B cell (primary cell): ENCODE measurements at regions not wholly inside any gene's neighbourhood (a gene's known extent, or its start where the extent isn't known, plus 50 kb on each side); places are given as distances from the start of the nearest gene placed in this dataset.

Experiments used
- ATAC-seq: fragments of 200-7000 bp; cut with Tn5 transposase; one replicate; pipeline ENCODE4 v1.10.0; 2021; ENCODE audit warnings: low read depth, mild to moderate bottlenecking, moderate number of reproducible peaks, moderate library complexity
- CTCF ChIA-PET: fragments of 350-600 bp; sonication (Branson Sonifier 250); formaldehyde crosslinking; loops from one replicate; lab custom pipeline; 2021; ENCODE audit warnings: antibody characterized with exemption, inconsistent platforms; lab: Charles Lee
- POLR2A ChIA-PET: fragments of 350-600 bp; sonication (Branson Sonifier 250); formaldehyde crosslinking; loops from one replicate; lab custom pipeline; 2021; ENCODE audit warnings: antibody characterized with exemption; lab: Charles Lee
- DNase-seq: peaks from one replicate; pipeline ENCODE4 v3.0.0; 2013
- H2AFZ ChIP-seq: 2 replicates; pipeline ENCODE4 v1.6.1; 2012; ENCODE audit warnings: mild to moderate bottlenecking, low read depth, low read length; ENCODE audit not compliant: insufficient read depth, poor library complexity, severe bottlenecking
- H3K27ac ChIP-seq, 2 donors: 1 replicate in 1 of 2; 2 replicates in 1 of 2; pipeline ENCODE4 v1.5.1; 2012 to 2013; ENCODE audit warnings: low read length in 2 of 2, mild to moderate bottlenecking in 2 of 2, moderate library complexity in 1 of 2
- H3K27me3 ChIP-seq, 4 experiments: fragments of 200-600 bp in 1 of 4; sonication (generic) in 1 of 4; replicated peaks in 1 of 4; 1 replicate in 2 of 4; 2 replicates in 2 of 4; pipeline versions ENCODE4 v1.6.1 to v1.7.0; 2013 to 2016; ENCODE audit warnings: low read length in 3 of 4, mild to moderate bottlenecking in 2 of 4, mixed read lengths in 1 of 4, moderate library complexity in 1 of 4; ENCODE audit not compliant: insufficient read depth in 4 of 4, control insufficient read depth in 3 of 4; ENCODE audit errors: control extremely low read depth in 1 of 4
- H3K36me3 ChIP-seq, 2 experiments: replicated peaks in 1 of 2; 1 replicate in 1 of 2; 2 replicates in 1 of 2; pipeline versions ENCODE4 v1.6.1 to v1.7.1; 2013; ENCODE audit warnings: low read length in 1 of 2; ENCODE audit not compliant: insufficient read depth in 2 of 2, control insufficient read depth in 1 of 2; ENCODE audit errors: control extremely low read depth in 1 of 2, extremely low read depth in 1 of 2
- H3K4me1 ChIP-seq, 2 donors: fragments of 200-600 bp in 1 of 2; sonication (generic) in 1 of 2; 1 replicate in 1 of 2; 2 replicates in 1 of 2; pipeline versions ENCODE4 v1.5.1 to v1.6.1; 2013 to 2017; ENCODE audit warnings: low read length in 2 of 2; ENCODE audit not compliant: control insufficient read depth in 2 of 2, insufficient read depth in 2 of 2
- H3K4me2 ChIP-seq: replicated peaks from 2 replicates; pipeline ENCODE3; 2012; ENCODE audit warnings: mild to moderate bottlenecking, low read depth, low read length; ENCODE audit not compliant: poor library complexity, severe bottlenecking
- H3K4me3 ChIP-seq, 5 experiments: fragments of 200-600 bp in 1 of 5; sonication (generic) in 1 of 5; 1 replicate in 3 of 5; 2 replicates in 2 of 5; pipeline versions ENCODE4 v1.5.1 to v1.7.0; 2011 to 2016; ENCODE audit warnings: low read length in 4 of 5, mild to moderate bottlenecking in 4 of 5, low read depth in 2 of 5, control low read depth in 1 of 5, moderate library complexity in 1 of 5; ENCODE audit not compliant: insufficient read depth in 1 of 5; ENCODE audit errors: control extremely low read depth in 1 of 5, extremely low read depth in 1 of 5
- H3K79me2 ChIP-seq: fragments of 200-600 bp; sonication (generic); one replicate; pipeline ENCODE4 v1.6.0; 2016; ENCODE audit warnings: low read length; ENCODE audit not compliant: control insufficient read depth, insufficient read depth
- H3K9ac ChIP-seq: fragments of 200-600 bp; sonication (generic); 2 replicates; pipeline ENCODE4 v1.6.1; 2017; ENCODE audit warnings: mild to moderate bottlenecking, low read length, moderate library complexity
- H3K9me3 ChIP-seq, 3 donors: one replicate each; pipeline versions ENCODE4 v1.6.1 to v1.7.1; 2013; ENCODE audit warnings: low read length in 2 of 3; ENCODE audit not compliant: control insufficient read depth in 2 of 3, insufficient read depth in 1 of 3; ENCODE audit errors: control extremely low read depth in 1 of 3
- H4K20me1 ChIP-seq: 2 replicates; pipeline ENCODE4 v1.6.0; 2012; ENCODE audit warnings: mild to moderate bottlenecking, low read length; ENCODE audit not compliant: insufficient read depth, control insufficient read depth, poor library complexity, severe bottlenecking
- H3K27ac Mint-ChIP-seq: one replicate; pipeline ENCODE4 v1.8.0; 2021; ENCODE audit warnings: mixed read lengths
- H3K27me3 Mint-ChIP-seq: one replicate; pipeline ENCODE4 v1.8.0; 2021; ENCODE audit warnings: mixed read lengths
- H3K4me1 Mint-ChIP-seq: one replicate; pipeline ENCODE4 v1.8.0; 2021; ENCODE audit warnings: mixed read lengths
- H3K4me3 Mint-ChIP-seq: one replicate; pipeline ENCODE4 v1.8.0; 2021; ENCODE audit warnings: mixed read lengths
- H3K9me3 Mint-ChIP-seq: one replicate; pipeline ENCODE4 v1.8.0; 2022; ENCODE audit warnings: mixed read lengths; ENCODE audit not compliant: insufficient read depth
- CTCF ChIP-seq: fragments of 200-600 bp; IDR thresholded peaks from one replicate; pipeline ENCODE4 v1.8.0; 2022; ENCODE audit warnings: antibody characterized with exemption, mild to moderate bottlenecking
- EZH2 ChIP-seq: IDR thresholded peaks from 2 replicates; pipeline ENCODE4 v1.6.1; 2012; ENCODE audit warnings: borderline replicate concordance, low read depth, mild to moderate bottlenecking, moderate library complexity, low read length; ENCODE audit not compliant: insufficient read depth, poor library complexity, severe bottlenecking
- WGBS: methylation state at CpG from one replicate; pipeline ENCODE4 v1.1.5; 2013; ENCODE audit warnings: missing lambda C conversion rate; ENCODE audit not compliant: insufficient coverage; 5-methylcytosine and 5-hydroxymethylcytosine counted together
- intact Hi-C: fragments of 100-400 bp; cut with micrococcal nuclease; formaldehyde crosslinking; loops from one replicate; pipeline ENCODE4 v1.10.0; 2022

- TF ChIP-seq EZH2 (no peak), CTCF (no peak)
- POLR2A ChIA-PET, result no interaction called here
- DNase-seq (no peak), ATAC-seq (no peak)
- H3K27me3 ChIP-seq, result peaks cover 0 to 5% (median 0%) of the 10 kb centered on the region in 4 experiments
- no peak overlapping the region for H3K27ac Mint-ChIP-seq
- no peaks in the 10 kb centered on the region for H3K4me1 ChIP-seq
- CTCF ChIA-PET, result interaction anchor here (0.8 kb wide), 1 partner anchor 23 kb away, joined by 3 read pairs; no protein-coding TSS in a partner anchor
- no peaks in the 10 kb centered on the region for H3K9me3 ChIP-seq
- H2AFZ ChIP-seq, result no peak overlapping the region
- H3K4me3 Mint-ChIP-seq, result no peak overlapping the region
- no peak overlapping the region for H3K9ac ChIP-seq
- H3K4me3 ChIP-seq, result no peak overlapping the region
- intact Hi-C loops, result no loop called here
- no peaks in the 10 kb centered on the region for H4K20me1 ChIP-seq
- 100% methylated on average over 1 of the region's 4 CpGs for WGBS
- peaks cover 2% of the 10 kb centered on the region for H3K27me3 Mint-ChIP-seq
- H3K4me1 Mint-ChIP-seq, result no peaks in the 10 kb centered on the region
- no peaks in the 10 kb centered on the region for H3K9me3 Mint-ChIP-seq
- no peak overlapping the region for H3K27ac ChIP-seq
- no peaks in the 10 kb centered on the region for H3K36me3 ChIP-seq
- H3K79me2 ChIP-seq, result no peaks in the 10 kb centered on the region
- H3K4me2 ChIP-seq, result no peak overlapping the region
These were observed 62.4 kb upstream of the BMAL1 start for GRCh38 chr11:13215149-13215548.

GRCh38 chr11:13216019-13216710, 61.4 kb upstream of the BMAL1 start:
- H3K9ac ChIP-seq, result no peak overlapping the region
- H3K27ac Mint-ChIP-seq, result no peak overlapping the region
- peaks cover 0 to 5% (median 0%) of the 10 kb centered on the region in 4 experiments for H3K27me3 ChIP-seq
- no peaks in the 10 kb centered on the region for H3K4me1 Mint-ChIP-seq
- H3K36me3 ChIP-seq, result no peaks in the 10 kb centered on the region
- no peak overlapping the region for H3K27ac ChIP-seq
- no peaks in the 10 kb centered on the region for H3K9me3 ChIP-seq
- H3K4me3 Mint-ChIP-seq, result no peak overlapping the region
- WGBS, result 87% methylated on average over 8 of the region's 8 CpGs
- no peak for TF ChIP-seq EZH2
- ATAC-seq (no peak), DNase-seq (no peak)
- ChIA-PET POLR2A (no interaction called here), CTCF (interaction anchor here (0.8 kb wide), 1 partner anchor 22 kb away, joined by 3 read pairs; no protein-coding TSS in a partner anchor)
- H3K9me3 Mint-ChIP-seq, result no peaks in the 10 kb centered on the region
- H3K79me2 ChIP-seq, result no peaks in the 10 kb centered on the region
- H2AFZ ChIP-seq, result no peak overlapping the region
- no peaks in the 10 kb centered on the region for H4K20me1 ChIP-seq
- intact Hi-C loops, result no loop called here
- no peaks in the 10 kb centered on the region for H3K27me3 Mint-ChIP-seq
- H3K4me1 ChIP-seq, result no peaks in the 10 kb centered on the region
- no peak overlapping the region for H3K4me3 ChIP-seq
- no peak overlapping the region for H3K4me2 ChIP-seq
